ENCODE measurements at regions not wholly inside any gene's neighbourhood (a gene's known extent, or its start where the extent isn't known, plus 50 kb on each side); places are given as distances from the start of the nearest gene placed in this dataset.

DNA sequence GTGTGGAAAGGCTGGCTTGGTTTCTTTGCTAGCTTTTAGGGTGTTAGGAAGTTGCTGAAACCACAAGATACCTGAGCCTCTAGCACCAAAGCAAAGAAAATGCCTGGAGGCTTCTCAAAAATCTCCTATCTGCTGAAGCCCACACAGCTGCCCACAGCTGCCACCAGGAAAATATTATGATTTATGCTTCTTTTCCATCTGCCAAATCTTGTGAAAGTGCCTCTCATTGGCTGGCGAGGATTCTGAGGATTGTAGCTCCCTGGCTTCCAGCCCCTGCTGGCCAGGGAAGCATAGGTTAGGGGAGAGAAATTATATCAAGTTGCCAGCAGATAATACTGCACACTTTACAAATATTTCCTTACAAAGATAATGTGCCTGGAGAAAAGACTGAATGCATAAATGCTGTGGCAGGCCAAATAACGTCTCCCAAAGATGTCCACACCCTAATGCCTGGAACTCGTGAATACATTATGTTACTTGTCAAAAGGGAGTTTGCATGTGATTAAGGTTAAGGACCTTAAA is 98.4 kb downstream of the MRPL14 start:
- no peak for TF ChIP-seq ISL1 (CRISPR knock-in tag; IDR thresholded peaks at IDR 0.05)
- TF ChIP-seq PPARA (CRISPR knock-in tag; IDR thresholded peaks at IDR 0.05; ENCODE audit: borderline replicate concordance): no peak
- no peak for TF ChIP-seq TOX (CRISPR knock-in tag; IDR thresholded peaks at IDR 0.05; ENCODE audit: borderline replicate concordance)
- TF ChIP-seq, protein P1, sequence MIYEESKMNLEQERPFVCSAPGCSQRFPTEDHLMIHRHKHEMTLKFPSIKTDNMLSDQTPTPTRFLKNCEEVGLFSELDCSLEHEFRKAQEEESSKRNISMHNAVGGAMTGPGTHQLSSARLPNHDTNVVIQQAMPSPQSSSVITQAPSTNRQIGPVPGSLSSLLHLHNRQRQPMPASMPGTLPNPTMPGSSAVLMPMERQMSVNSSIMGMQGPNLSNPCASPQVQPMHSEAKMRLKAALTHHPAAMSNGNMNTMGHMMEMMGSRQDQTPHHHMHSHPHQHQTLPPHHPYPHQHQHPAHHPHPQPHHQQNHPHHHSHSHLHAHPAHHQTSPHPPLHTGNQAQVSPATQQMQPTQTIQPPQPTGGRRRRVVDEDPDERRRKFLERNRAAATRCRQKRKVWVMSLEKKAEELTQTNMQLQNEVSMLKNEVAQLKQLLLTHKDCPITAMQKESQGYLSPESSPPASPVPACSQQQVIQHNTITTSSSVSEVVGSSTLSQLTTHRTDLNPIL (CRISPR knock-in tag; IDR thresholded peaks at IDR 0.05; ENCODE audit: low read depth): no peak
